ENCODE measurements at regions not wholly inside any gene's neighbourhood (a gene's known extent, or its start where the extent isn't known, plus 50 kb on each side); places are given as distances from the start of the nearest gene placed in this dataset.
"Not testable (repeated sequence)": the region's sequence is repeated elsewhere in the genome, so short reads cannot be mapped to it uniquely, and the experiment has no call there.

DNA sequence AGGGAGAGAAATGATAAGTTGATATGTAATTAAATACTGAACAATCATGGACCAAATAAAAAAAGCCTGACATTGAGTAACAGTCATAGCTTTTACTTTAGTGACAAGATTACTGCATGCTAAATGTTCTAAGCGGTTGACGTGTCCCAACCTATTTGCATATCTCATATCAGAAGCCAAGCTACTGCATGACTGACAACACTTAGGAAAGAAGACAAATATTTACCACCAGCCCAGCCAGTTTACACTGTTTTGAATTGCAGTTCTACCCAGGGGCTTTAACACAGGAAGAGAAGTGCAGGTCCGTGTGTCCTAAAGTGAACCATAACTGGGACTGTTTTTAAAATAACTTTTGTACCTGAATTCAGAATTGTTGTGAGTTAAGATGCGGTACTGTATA is 219.9 kb downstream of the PRDM9 start:
- peak; percentile 93 for DNase-seq

DNA sequence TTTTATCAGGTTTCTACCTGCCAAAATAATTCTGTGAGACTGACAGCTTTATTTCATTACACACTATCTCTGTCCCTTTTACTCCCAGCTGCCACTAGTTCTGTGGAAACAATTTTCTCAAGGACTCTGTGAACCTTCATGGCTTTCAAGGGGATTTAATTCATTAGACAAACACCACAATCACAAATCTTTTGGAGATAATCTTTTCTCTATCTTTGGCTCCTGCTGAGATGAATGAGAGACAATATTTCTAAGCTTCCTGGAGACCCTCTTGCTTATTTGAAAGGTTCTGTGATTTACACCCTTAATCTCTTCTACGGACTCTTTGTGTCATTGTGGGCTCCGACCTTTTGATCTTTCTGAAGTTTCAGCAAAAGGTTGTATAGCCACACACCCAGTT is 222.6 kb downstream of the PRDM9 start:
- no peak for DNase-seq

DNA sequence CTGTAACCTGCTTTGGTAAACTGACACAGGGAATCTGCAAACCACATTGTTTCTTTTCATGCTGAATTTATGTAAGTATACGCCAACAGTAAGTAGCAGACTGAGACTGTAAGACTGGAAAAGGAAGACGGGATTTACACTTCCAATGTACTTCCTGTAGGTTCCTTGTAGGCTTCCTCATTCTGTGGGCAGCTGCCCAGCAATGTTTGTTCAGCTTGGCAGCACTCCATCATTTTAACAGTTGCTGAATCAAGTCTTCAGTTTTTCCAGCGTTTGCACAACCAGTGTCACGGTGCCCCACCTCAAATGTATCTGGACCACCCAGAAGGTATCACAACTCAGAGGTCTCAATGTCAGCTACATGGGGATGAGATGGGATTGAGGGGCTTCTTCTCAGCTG is 232.6 kb downstream of the PRDM9 start:
- no peak for DNase-seq

DNA sequence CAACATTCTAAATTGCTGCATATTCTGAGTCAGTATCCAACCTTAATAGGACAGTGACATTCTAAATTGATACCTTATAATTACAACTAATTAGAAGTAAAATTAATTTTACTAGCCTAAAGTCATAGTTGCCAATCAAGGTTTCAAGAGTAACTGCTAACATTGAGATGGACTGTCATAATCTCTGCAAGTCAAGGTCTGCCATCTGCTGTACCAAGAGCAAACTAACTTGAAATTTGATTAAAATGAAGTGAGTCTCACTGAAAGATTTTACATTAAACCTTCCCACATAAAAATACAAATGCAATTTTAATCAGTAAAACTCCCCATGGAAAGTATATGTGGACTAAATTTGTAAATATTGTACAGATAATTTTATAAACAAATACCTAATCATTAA is 235.3 kb downstream of the PRDM9 start:
- no peak for DNase-seq

DNA sequence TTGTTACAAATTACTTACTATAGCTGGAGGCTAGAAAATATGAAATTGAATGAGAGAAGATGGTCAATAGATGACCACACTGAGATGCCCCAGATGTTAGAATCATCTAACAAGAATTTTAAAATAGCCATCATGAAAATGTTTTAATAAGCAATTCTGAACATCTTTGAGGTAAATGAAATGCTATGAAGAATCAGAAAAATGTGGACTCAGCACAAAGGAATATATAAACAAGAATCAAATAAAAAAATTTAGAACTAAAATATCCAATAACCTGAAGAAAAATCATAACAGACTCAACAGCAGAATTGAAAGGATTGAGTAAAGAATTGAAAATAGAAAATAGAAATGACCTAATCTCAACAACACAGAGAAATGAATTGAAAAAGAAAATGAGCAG is 248.5 kb downstream of the PRDM9 start:
- DNase-seq: no peak

DNA sequence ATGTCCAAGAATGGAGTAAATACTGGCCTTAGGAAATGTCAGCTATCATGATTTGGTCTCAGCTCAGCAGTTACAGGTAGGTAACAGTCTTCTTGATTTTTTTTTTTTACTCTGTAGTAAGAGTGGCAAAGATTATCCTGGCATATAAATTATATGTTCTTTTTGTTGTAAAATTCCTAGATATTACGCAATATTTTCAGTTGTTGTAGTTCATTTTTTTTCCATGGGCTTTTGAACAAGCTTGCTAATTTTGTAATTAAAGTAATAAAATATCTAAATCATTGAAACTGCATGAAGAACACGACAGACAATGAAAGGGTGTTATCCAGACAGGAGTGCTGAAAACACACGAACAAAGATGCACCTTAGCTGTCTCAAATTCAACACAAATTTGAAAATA is 249.4 kb downstream of the PRDM9 start:
- DNase-seq: no peak

DNA sequence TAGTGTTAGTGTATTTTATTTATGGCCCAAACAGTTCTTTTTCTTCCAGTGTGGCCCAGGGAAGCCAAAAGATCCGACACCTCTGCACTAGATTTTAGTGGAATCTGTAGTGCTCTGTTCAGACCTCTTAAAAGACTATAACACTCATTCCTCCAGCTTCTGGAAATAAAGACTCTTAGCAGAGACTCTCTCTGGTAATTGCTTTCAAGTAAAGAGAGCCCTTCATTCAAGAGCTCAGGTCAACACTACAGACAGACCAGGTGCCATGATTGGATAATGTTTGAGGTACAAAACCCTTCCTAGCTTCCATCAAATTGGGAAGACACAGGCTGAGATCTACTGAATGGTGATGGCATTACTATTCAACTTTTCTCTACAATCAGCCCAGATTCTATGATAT is 255.8 kb downstream of the PRDM9 start:
- no peak for DNase-seq

DNA sequence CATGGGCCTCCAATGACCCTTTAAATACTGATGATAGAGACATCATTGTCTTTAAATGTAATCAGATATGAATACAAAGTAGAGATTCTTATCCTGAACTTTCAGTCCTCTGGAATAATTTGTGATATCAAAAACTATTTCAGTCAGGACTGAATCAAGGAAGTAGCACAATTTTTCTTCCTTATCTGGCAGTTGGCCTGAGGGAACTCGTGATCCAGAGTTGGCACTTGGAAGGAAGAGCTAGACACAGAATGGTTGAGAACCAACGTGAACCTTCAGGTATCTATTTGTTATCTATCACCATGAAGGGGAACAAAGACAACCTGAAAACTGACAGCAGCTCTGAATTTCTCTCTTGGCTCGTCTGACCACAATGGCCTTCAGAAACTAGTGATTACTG is 269.3 kb downstream of the PRDM9 start:
- DNase-seq: no peak

DNA sequence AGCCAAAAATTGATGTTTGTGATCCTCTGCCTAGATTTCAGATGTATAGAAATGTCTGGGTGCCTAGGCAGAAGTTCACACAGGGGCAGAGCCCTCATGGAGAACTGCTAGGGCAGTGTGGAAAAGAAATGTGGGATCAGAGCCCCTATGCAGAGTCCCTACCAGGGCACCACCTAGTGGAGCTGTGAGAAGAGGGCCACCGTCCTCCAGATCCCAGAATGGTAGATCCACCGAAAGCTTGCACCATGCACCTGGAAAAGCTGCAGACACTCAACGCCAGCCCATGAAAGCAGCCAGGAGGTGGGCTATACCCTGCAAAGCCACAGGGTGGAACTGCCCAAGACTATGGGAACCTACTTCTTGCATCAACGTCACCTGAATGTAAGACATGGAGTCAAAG is 292.9 kb downstream of the PRDM9 start:
- not testable (repeated sequence) for DNase-seq

DNA sequence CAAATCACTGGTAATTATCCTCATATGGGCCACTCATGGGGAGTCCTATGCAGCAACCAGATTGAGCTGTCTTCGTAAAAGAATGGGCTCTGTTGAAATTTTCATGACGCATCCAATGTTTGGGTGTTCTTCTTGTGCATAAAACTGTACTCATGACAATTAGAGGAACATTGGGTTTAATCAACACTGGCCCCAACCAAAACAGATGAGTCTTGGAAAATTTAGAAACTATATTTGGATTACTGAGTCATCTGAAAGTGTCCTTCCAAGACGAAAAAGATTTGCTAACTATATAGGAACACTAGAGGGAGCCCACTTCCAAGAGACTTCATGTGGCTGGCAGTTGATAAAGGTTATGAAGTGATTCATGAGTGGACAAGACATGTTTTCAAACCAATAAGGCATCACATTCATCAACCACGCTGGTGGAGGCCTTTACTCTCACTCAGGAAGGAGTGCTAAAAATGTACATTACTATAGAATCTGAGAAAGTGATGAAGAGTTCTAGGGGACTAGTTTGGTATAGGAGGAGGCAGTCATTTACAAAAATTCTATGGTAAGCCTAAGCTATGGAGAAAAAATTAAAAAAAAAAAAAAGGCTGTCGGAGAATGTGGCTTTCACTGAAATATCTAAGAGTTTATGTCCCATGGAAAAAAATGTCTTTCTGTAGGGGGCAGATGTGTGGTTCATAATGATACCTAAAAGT is 313.5 kb downstream of the PRDM9 start:
- no peak for DNase-seq

DNA sequence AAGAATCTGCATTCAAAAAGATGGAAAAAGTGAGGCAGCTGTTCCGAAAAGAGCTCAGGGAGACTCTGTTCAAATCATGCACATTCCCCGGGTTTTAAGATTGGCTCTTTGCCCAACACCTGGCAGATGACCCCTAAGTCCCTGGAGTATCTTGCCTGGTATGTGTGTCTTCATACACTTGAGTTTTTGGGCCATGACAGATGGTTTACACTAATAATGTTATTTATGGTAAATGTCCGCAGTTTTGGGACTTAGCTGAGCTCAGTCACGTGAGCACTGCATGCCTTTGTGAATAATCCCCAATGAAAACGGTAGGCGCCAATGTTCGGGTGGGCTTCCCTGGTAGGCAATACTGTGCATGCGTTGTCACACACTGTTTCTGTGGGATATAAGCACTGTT is 316.1 kb downstream of the PRDM9 start:
- no peak for DNase-seq

DNA sequence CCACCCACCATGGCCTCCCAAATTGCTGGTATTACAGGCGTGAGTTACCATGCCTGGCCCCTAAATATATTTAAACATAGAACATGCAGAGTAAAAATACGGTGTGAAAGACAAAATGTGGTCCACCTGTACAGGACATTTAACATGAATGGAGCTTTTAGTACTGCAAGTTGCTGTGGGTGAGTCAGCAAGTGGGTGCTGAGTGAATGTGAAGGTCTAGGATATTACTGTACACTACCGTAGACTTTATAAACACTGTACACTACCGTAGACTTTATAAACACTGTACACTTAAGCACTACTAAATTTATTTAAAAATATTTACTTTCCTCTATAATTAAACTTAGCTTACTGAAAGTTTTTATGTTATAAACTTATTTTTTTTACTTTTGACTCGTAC is 317.8 kb downstream of the PRDM9 start:
- no peak for DNase-seq

DNA sequence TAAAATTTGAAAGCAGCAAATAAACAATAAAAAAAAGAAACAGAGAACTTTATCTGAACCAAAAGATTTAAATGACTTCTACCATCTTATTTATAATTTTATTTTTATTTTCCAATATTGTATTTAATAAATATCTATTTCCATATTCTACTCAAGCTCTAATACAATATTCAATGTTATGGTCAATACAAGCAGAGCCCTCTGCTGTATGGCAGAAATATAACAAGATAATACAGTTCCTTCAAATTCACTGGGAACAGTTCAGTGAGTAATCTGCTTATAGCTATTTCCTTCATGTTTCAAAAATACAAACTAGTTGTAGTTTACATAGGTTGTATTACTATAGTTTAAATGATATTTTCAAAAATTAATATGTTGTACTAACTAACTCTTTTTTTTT is 332.7 kb downstream of the PRDM9 start:
- DNase-seq: no peak

DNA sequence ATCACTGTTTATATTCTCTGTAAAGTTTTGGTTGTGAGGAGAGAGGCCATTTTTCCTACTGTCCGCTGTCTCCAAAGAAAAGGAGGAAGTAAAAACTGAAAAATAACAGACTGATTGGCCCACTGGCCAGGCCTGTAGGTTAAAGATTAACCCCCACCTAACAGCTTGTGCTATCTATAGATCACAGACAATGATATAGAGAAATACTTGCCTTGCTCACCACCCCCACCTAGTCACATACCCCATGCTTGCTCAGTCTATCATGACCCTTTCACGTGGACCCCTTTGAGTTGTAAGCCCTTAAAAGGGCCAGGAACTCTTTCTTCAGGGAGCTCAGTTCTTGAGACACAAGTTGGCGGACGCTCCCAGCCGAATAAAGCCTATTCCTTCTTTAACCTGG is 357.4 kb downstream of the PRDM9 start:
- no peak for DNase-seq

DNA sequence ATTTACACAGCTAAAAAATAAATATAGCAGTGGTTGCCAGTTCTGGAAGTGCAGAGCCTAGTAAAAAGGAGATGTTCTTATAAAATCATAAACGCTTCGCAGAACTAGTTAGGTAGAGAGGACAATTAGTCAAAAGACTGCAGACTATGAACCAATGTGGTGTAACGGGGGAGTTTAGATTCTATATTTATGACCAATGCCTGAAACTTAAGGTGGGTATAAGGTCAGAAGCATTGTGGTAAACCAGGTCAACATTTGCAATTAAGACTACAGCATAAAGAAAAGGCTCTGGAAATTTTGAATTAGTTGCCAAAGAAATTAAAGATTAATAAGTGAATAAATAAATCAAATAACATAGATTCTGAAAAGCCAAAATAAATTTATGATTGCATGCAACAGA is 370.4 kb downstream of the PRDM9 start:
- no peak for DNase-seq

DNA sequence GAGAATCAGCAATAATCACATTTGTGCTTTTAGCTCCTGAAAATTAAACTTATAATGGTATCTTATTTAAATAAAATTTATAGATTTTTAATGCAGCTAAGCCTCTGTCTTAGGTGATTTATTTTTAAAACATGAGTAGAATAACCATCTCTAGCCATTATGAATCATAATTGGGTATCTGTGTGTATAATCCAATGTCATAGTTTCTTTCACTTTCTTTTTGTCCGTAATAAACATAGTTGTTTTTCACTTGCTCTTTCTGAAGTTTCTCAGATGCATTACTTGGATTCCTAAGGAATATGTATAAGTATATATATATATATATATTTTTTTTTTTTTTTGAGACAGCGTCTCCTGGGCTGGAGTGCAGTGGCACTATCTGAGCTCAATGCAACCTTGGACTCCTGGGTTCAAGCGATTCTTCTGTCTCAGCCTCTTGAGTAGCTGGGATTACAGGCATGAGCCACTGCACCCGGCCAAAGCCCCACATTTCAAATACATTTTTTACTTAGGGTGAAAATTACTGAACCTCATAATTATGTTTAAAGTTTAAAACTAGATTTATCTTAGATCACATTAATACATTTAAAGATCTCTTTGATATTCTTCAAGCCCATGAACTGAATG is 377.1 kb downstream of the PRDM9 start:
- no peak for DNase-seq

DNA sequence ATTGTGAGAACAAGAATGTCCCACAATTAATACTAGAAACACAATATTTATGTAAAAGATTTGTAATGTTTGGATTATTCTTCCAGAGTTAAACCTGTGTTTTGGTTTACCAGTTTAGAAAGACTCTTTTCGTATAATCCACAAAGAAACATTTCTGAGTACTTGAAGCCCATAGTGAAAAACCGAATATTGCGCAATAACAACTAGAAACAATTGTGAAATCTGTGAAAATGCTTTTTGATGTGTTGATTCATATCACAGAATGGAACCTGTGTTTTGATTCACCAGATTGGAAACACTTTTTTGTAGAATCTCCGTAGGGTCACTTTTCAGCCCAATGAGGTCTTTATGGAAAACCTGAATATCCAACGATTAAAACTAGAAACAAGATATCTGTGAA is 386.2 kb downstream of the PRDM9 start:
- no peak for DNase-seq

DNA sequence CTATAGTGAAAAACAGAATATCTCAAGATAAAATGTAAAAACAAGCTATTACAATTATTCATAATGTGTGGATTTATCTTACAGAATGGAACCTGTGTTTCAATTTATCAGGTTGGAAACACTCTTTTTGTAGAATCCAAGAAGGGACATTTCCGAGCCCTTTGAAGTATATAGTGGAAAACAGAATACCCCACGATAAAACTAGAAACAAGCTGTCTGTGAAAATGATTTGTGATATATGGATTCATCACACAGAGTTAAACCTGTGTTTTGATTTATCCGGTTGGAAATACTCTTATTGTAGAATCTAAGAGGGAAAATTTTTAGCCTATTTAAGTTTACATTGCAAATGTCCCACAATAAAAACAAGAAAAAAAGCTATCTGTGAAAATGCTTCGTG is 388.2 kb downstream of the PRDM9 start:
- no peak for DNase-seq

DNA sequence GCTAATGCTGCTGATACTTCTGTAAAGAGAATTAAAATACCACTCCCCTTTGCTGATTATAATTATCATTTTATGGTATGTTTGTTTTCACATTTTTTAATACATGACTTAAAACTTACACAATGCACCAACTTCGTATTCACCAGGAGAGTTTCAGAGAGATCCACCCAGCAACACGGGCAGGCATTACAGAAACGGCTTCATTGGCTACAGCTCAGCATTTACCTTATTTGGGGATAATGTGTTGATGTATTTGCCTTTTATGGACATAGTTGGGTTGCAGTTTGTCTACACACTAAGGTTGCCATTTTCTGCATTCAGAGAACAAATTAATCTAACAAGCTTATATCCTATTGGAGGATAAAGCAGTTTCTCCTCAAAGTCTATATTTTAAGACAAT is 423.6 kb downstream of the PRDM9 start:
- DNase-seq: no peak

DNA sequence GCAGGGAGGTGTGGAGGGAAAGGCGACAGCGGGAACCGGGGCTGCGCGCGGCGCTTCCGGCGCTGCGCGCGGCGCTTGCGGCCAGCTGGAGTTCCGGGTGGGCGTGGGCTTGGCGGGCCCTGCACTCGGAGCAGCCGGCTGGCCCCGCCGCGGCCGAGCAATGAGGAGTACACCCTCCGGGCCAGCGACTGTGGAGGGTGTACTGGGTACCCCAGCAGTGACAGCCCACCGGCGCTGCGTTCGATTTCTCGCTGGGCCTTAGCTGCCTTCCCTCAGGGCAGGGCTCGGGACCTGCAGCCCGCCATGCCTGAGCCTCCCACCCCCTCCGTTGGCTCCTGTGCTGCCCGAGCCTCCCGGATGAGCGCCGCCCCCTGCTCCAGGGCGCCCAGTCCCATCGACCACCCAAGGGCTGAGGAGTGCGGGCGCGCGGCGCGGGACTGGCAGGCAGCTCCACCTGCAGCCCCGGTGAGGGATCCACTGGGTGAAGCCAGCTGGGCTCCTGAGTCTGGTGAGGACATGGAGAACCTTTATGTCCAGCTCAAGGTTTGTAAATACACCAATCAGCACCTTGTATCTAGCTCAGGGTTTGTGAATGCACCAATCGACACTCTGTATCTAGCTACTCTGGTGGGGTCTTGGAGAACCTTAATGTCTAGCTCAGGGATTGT is 444.0 kb downstream of the PRDM9 start:
- not testable (repeated sequence) for DNase-seq

DNA sequence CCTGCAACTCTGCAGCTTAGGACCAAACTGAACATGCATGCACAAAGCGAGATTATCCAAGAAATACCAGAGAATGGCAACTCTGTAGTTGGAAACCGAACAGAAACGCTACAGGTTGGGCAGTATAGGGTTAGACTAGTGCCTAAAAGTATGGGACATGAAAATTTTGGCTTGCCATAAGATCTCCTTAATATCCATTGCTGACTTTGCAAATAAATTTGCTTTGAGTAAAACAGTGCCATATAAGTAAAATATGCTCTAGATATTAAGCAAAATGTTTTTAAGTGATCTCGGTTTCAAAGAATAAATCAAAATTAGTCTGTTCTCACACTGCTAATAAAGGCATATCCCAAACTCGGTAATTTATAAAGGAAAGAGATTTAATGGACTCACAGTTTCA is 456.0 kb downstream of the PRDM9 start:
- DNase-seq: no peak

DNA sequence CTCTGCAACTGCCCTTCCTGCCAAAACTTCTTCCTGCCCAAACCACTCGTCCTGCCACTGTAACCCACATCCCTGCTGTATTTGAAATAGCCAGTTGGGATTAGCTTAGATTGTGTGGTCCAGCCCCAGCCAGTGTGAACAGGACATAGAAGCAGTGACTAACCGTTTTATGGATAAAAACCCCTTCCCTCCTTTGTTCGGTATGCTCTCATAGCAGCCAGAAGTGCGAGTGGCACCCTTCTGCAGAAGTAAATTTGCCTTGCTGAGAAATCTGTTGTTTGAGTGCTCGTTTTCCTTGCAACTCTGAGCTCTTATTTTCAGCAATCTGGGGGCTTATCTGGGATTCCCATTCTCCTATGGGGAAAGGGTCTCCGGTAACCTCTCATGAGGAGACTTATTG is 470.0 kb downstream of the PRDM9 start:
- DNase-seq: no peak

DNA sequence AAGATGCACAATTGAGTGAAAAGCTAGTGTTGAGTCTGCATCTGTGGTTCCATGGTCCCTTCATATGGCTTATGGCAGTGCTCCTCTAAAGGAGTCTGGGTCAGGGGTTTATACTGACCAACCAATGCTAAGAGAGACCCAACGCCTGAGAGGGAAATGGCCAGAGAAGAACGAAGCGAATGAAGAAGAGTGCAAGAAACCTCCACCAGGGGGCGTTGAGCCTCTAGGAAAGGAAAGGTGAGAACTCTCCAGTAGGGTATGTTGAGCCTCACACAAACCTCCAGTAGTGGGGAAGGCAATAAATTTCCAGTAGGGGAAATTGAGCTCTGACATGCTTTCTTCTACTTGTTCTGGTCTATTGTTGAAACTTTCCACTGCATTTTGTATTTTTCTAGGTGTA is 470.6 kb downstream of the PRDM9 start:
- no peak for DNase-seq

DNA sequence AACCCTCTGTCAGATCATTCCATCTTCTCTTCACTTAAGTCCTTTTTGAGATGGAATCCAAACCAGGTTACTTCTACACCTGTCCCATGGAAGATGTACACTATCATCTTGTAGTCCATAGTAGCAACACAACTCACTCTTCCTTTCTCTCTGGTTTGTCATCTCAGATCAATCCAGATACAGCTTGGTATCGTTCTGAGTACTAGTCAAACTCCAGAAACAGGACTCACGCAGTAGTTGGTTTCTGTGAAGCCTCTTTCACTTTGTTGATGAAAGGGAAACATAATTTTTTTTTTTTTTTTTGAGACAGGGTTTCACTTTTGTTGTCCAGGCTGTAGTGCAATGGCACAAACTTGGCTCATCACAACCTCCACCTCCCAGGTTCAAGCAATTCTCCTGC is 484.0 kb downstream of the PRDM9 start:
- DNase-seq: no peak

All from NCI-H774 (cell line).